SK-N-SH (cell line): ENCODE measurements at regions not wholly inside any gene's neighbourhood (a gene's known extent, or its start where the extent isn't known, plus 50 kb on each side); places are given as distances from the start of the nearest gene placed in this dataset.

ENCODE experiments used
- EZH2phosphoT487 ChIP-seq: fragments of 200-600 bp; sonication (generic); IDR thresholded peaks from 2 replicates; pipeline ENCODE4 v1.6.1; 2017; ENCODE audit warnings: low read depth, mixed run types, mild to moderate bottlenecking, antibody characterized with exemption, moderate library complexity, borderline replicate concordance
- FOSL2 ChIP-seq: IDR thresholded peaks from 2 replicates; pipeline ENCODE4 v1.4.0; 2012; ENCODE audit warnings: low read depth, mild to moderate bottlenecking, moderate library complexity, borderline replicate concordance
- FOXM1 ChIP-seq: IDR thresholded peaks from 2 replicates; pipeline ENCODE4 v1.4.0; 2012; ENCODE audit warnings: low read depth, mild to moderate bottlenecking
- GATA2 ChIP-seq: sonication (generic); formaldehyde crosslinking; IDR thresholded peaks from 2 replicates; pipeline ENCODE4 v1.5.0; 2020; ENCODE audit warnings: mild to moderate bottlenecking, missing genetic modification reagents
- POLR2AphosphoS5 ChIP-seq: IDR thresholded peaks from 2 replicates; pipeline ENCODE4 v1.6.1; 2012; ENCODE audit warnings: low read depth, low read length
- RCOR1 ChIP-seq: fragments of 150-350 bp; IDR thresholded peaks from 2 replicates; pipeline ENCODE4 v1.6.1; 2017; ENCODE audit warnings: antibody characterized with exemption, low read length
- SIN3A ChIP-seq: IDR thresholded peaks from 2 replicates; pipeline ENCODE4 v1.6.1; 2012; ENCODE audit warnings: low read depth, mild to moderate bottlenecking, low read length, moderate library complexity, borderline replicate concordance
- TAF1 ChIP-seq: IDR thresholded peaks from 2 replicates; pipeline ENCODE4 v1.6.1; 2012; ENCODE audit warnings: low read depth, mild to moderate bottlenecking, low read length, moderate library complexity, borderline replicate concordance
- TF ChIP-seq, protein P1 (sequence below): fragments of 200-600 bp; sonication (generic); IDR thresholded peaks from 2 replicates; pipeline ENCODE4 v1.6.1; 2017; ENCODE audit warnings: antibody characterized with exemption, mild to moderate bottlenecking, moderate library complexity
- TF ChIP-seq, protein P2 (sequence below): IDR thresholded peaks from 2 replicates; pipeline ENCODE4 v1.4.0; 2012; ENCODE audit warnings: low read depth, borderline replicate concordance
- TF ChIP-seq, protein P3 (sequence below): IDR thresholded peaks from 2 replicates; pipeline ENCODE4 v1.4.0; 2012; ENCODE audit warnings: low read depth, borderline replicate concordance

DNA sequence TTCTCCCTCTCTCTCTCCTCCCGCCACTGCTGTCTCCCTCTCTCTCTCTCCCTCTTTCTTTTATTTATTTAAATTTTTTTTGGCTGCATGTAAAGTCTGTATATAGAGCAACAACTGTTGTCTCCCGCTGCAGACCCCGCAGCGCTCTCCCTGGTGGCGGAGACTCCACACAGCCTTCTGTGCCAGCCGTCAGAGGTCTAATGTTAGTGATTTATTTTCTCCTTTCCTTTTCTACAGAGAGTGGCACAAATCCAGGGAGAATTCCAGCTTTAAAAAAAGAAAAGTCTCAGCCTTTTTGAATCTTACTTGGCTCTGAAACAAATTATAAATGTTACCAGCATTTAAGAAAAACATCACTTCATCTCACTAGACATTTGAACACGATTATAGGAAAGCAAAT lies 106.2 kb downstream of the FAM9B start:
- TF ChIP-seq, protein P1, sequence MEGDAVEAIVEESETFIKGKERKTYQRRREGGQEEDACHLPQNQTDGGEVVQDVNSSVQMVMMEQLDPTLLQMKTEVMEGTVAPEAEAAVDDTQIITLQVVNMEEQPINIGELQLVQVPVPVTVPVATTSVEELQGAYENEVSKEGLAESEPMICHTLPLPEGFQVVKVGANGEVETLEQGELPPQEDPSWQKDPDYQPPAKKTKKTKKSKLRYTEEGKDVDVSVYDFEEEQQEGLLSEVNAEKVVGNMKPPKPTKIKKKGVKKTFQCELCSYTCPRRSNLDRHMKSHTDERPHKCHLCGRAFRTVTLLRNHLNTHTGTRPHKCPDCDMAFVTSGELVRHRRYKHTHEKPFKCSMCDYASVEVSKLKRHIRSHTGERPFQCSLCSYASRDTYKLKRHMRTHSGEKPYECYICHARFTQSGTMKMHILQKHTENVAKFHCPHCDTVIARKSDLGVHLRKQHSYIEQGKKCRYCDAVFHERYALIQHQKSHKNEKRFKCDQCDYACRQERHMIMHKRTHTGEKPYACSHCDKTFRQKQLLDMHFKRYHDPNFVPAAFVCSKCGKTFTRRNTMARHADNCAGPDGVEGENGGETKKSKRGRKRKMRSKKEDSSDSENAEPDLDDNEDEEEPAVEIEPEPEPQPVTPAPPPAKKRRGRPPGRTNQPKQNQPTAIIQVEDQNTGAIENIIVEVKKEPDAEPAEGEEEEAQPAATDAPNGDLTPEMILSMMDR: no peak
- TF ChIP-seq FOXM1 (no peak), RCOR1 (no peak), FOSL2 (no peak), GATA2 (CRISPR knock-in tag) (no peak), SIN3A (no peak), TAF1 (no peak), EZH2phosphoT487 (no peak), POLR2AphosphoS5 (no peak)
- TF ChIP-seq, protein P2, sequence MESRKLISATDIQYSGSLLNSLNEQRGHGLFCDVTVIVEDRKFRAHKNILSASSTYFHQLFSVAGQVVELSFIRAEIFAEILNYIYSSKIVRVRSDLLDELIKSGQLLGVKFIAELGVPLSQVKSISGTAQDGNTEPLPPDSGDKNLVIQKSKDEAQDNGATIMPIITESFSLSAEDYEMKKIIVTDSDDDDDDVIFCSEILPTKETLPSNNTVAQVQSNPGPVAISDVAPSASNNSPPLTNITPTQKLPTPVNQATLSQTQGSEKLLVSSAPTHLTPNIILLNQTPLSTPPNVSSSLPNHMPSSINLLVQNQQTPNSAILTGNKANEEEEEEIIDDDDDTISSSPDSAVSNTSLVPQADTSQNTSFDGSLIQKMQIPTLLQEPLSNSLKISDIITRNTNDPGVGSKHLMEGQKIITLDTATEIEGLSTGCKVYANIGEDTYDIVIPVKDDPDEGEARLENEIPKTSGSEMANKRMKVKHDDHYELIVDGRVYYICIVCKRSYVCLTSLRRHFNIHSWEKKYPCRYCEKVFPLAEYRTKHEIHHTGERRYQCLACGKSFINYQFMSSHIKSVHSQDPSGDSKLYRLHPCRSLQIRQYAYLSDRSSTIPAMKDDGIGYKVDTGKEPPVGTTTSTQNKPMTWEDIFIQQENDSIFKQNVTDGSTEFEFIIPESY: no peak
- TF ChIP-seq, protein P3, sequence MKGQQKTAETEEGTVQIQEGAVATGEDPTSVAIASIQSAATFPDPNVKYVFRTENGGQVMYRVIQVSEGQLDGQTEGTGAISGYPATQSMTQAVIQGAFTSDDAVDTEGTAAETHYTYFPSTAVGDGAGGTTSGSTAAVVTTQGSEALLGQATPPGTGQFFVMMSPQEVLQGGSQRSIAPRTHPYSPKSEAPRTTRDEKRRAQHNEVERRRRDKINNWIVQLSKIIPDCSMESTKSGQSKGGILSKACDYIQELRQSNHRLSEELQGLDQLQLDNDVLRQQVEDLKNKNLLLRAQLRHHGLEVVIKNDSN: no peak
